ENCODE measurements at regions not wholly inside any gene's neighbourhood (a gene's known extent, or its start where the extent isn't known, plus 50 kb on each side); places are given as distances from the start of the nearest gene placed in this dataset.

DNA sequence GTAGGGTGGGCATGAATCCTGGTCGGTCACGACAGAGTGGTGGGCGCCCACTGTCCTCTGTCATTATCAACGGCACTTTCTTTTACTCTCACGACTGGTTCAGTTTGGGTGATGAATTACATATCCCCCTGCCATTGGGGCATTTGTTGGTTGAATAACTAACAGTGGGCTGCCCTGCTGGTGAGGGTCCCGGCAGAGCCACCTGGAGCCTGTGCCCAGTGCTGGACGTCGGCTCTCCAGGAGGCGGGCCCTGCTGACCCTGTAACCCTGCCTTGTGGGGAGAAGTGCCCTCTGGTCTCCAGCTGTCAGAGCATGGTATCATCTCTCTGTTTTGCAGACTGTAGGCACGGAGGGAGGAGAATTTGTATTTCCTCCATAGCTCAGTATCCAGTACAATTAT lies 199.1 kb downstream of the GLRX3 start:
- TF ChIP-seq, protein P1, sequence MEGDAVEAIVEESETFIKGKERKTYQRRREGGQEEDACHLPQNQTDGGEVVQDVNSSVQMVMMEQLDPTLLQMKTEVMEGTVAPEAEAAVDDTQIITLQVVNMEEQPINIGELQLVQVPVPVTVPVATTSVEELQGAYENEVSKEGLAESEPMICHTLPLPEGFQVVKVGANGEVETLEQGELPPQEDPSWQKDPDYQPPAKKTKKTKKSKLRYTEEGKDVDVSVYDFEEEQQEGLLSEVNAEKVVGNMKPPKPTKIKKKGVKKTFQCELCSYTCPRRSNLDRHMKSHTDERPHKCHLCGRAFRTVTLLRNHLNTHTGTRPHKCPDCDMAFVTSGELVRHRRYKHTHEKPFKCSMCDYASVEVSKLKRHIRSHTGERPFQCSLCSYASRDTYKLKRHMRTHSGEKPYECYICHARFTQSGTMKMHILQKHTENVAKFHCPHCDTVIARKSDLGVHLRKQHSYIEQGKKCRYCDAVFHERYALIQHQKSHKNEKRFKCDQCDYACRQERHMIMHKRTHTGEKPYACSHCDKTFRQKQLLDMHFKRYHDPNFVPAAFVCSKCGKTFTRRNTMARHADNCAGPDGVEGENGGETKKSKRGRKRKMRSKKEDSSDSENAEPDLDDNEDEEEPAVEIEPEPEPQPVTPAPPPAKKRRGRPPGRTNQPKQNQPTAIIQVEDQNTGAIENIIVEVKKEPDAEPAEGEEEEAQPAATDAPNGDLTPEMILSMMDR (conservative IDR thresholded peaks at IDR 0.05; ENCODE audit: low read length), result no peak
- no peak for TF ChIP-seq EZH2phosphoT487 (IDR thresholded peaks at IDR 0.05; ENCODE audit: borderline replicate concordance, low read depth, low read length)
